ENCODE measurements at regions not wholly inside any gene's neighbourhood (a gene's known extent, or its start where the extent isn't known, plus 50 kb on each side); places are given as distances from the start of the nearest gene placed in this dataset.

- TF ChIP-seq, protein P1, sequence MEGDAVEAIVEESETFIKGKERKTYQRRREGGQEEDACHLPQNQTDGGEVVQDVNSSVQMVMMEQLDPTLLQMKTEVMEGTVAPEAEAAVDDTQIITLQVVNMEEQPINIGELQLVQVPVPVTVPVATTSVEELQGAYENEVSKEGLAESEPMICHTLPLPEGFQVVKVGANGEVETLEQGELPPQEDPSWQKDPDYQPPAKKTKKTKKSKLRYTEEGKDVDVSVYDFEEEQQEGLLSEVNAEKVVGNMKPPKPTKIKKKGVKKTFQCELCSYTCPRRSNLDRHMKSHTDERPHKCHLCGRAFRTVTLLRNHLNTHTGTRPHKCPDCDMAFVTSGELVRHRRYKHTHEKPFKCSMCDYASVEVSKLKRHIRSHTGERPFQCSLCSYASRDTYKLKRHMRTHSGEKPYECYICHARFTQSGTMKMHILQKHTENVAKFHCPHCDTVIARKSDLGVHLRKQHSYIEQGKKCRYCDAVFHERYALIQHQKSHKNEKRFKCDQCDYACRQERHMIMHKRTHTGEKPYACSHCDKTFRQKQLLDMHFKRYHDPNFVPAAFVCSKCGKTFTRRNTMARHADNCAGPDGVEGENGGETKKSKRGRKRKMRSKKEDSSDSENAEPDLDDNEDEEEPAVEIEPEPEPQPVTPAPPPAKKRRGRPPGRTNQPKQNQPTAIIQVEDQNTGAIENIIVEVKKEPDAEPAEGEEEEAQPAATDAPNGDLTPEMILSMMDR (IDR thresholded peaks at IDR 0.05), result no peak
- ATAC-seq, result no peak
Measured at GRCh38 chr5:3339092-3339797, 256.4 kb upstream of the IRX1 start.

GRCh38 chr5:3337812-3338541 lies 257.7 kb upstream of the IRX1 start:
- 83 to 86% (median 85%) methylated on average over 16 of the region's 16 CpGs for WGBS, 3 donors
- ATAC-seq, result no peak
- Histone ChIP-seq H3K36me3 (ENCODE audit: insufficient read depth in 1 of 2, low read depth in 1 of 2) (no peaks in the 10 kb centered on the region), H3K27ac (no peak overlapping the region), H3K4me3 (no peak overlapping the region), H3K4me1 (no peaks in the 10 kb centered on the region), H3K9me3 (no peaks in the 10 kb centered on the region), H3K27me3 (ENCODE audit: insufficient read depth in 3 of 3, low read length in 2 of 3) (no peaks in the 10 kb centered on the region)
- TF ChIP-seq, protein P1 (IDR thresholded peaks at IDR 0.05), result no peak
- intact Hi-C loops (cut with DNase I), result no loop called here
- DNase-seq, result no peak

More at GRCh38 chr5:3339092-3339797, 256.4 kb upstream of the IRX1 start:
- intact Hi-C loops (cut with DNase I), result no loop called here
- 68 to 76% (median 71%) methylated on average over 23 of the region's 23 CpGs for WGBS, 3 donors
- no peak overlapping the region for H3K4me3 ChIP-seq
- no peak overlapping the region for H3K27ac ChIP-seq
- H3K27me3 ChIP-seq (ENCODE audit: insufficient read depth in 3 of 3, low read length in 2 of 3), result no peaks in the 10 kb centered on the region
- no peaks in the 10 kb centered on the region for H3K4me1 ChIP-seq
- no peaks in the 10 kb centered on the region for H3K9me3 ChIP-seq
- DNase-seq, result no peak
- H3K36me3 ChIP-seq (ENCODE audit: insufficient read depth in 1 of 2, low read depth in 1 of 2), result no peaks in the 10 kb centered on the region

- H3K4me3 ChIP-seq, result no peak overlapping the region
- DNase-seq (no peak), ATAC-seq (no peak)
- H3K4me1 ChIP-seq, result no peaks in the 10 kb centered on the region
- no peaks in the 10 kb centered on the region for H3K27me3 ChIP-seq (ENCODE audit: insufficient read depth in 3 of 3, low read length in 2 of 3)
- no peaks in the 10 kb centered on the region for H3K9me3 ChIP-seq
- intact Hi-C loops (cut with DNase I), result no loop called here
- TF ChIP-seq, protein P1 (IDR thresholded peaks at IDR 0.05), result no peak
- no peak overlapping the region for H3K27ac ChIP-seq
- H3K36me3 ChIP-seq (ENCODE audit: insufficient read depth in 1 of 2, low read depth in 1 of 2), result no peaks in the 10 kb centered on the region
- WGBS, 3 donors, result 50 to 68% (median 60%) methylated on average over 11 of the region's 11 CpGs
Measured at GRCh38 chr5:3336666-3337065, 259.0 kb upstream of the IRX1 start.

DNA sequence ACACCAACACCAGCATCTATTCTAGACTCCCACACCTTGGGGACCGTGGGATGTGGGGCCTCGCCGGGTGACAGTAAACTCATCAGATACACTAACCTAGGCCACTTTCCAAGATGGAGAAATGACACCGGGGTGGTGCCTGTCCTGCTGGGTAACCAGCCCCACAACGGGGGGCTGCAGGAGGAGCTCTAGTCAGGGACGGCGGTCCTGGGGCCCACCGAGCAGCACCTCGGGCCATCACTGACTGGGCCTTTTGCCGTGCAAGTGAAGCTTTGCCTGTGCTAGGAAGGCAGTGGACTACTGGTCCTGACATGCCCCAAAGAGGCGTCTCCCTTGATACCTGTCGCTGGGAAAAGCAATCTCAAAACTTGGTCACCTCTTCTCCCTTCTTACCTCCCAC lies 260.3 kb upstream of the IRX1 start:
- H3K36me3 ChIP-seq (ENCODE audit: insufficient read depth in 1 of 2, low read depth in 1 of 2), result no peaks in the 10 kb centered on the region
- TF ChIP-seq, protein P1 (IDR thresholded peaks at IDR 0.05), result no peak
- ATAC-seq (no peak), DNase-seq (no peak)
- H3K4me3 ChIP-seq, result no peak overlapping the region
- intact Hi-C loops (cut with DNase I), result no loop called here
- 82 to 84% (median 83%) methylated on average over 12 of the region's 12 CpGs for WGBS, 3 donors
- H3K9me3 ChIP-seq, result no peaks in the 10 kb centered on the region
- no peaks in the 10 kb centered on the region for H3K27me3 ChIP-seq (ENCODE audit: insufficient read depth in 3 of 3, low read length in 2 of 3)
- H3K4me1 ChIP-seq, result no peaks in the 10 kb centered on the region
- no peak overlapping the region for H3K27ac ChIP-seq

Data from psoas muscle (tissue), 7 donors.